ENCODE measurements at regions not wholly inside any gene's neighbourhood (a gene's known extent, or its start where the extent isn't known, plus 50 kb on each side); places are given as distances from the start of the nearest gene placed in this dataset.

- TF ChIP-seq CTCF (IDR thresholded peaks at IDR 0.05) (no peak), EZH2 (IDR thresholded peaks at IDR 0.05; ENCODE audit: borderline replicate concordance, insufficient read depth, low read depth, low read length, poor library complexity, severe bottlenecking) (no peak)
Observed at GRCh38 chr1:70581661-70582060, 170.6 kb downstream of the CTH start.
